Fibroblast of skin of left biceps (primary cell): ENCODE measurements at regions not wholly inside any gene's neighbourhood (a gene's known extent, or its start where the extent isn't known, plus 50 kb on each side); places are given as distances from the start of the nearest gene placed in this dataset.
"Not testable (repeated sequence)": the region's sequence is repeated elsewhere in the genome, so short reads cannot be mapped to it uniquely, and the experiment has no call there.

Experiments used
- DNase-seq, 2 experiments: peaks; one replicate each; pipeline ENCODE4 v3.0.0-alpha.2; 2013; ENCODE audit warnings: low read depth in 2 of 2

GRCh38 chr12:97616946-97617345 lies 154.3 kb downstream of the RMST start:
- no peak for DNase-seq

DNA sequence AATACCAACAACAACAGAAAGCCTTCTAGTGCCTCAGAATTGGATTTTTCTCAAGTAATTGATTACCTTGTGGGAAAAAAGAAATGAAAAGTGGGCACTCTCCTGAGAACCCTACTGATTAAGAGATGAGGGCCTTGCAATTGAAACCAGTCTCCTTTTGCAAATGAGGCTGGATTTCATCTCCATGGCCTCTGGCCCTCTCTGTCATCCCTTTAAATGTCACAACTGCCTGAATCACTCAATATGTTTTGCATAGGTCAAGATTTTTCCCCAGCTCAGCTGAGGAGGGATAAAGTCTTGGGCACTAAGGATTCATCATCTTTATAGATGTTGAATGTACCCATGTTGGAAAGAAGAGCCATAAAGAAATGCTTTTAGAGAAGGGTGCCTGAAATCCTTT lies 166.4 kb downstream of the RMST start:
- DNase-seq: no peak

GRCh38 chr12:97629382-97629781 lies 166.8 kb downstream of the RMST start:
- no peak for DNase-seq

DNA sequence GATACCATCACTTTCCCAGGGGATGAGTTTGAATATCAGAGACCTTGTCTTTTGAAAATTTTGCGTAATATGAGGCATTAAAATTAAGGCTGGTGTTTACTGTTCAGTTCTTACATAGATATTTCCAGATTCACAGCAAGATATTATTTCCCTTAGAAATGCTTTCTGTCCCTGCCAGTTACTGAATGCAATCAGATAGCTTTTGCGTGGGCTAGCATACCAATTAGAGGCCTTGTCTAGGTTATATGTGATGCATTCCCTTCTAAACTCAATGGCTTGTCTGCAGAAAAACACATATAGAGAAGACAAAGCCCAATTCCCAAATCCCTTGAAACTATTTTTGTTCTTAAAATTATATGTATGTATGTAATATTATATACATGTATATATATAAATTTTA lies 167.8 kb downstream of the RMST start:
- DNase-seq: no peak

- DNase-seq: no peak
Measured at GRCh38 chr12:97630875-97631274, 168.3 kb downstream of the RMST start.

DNA sequence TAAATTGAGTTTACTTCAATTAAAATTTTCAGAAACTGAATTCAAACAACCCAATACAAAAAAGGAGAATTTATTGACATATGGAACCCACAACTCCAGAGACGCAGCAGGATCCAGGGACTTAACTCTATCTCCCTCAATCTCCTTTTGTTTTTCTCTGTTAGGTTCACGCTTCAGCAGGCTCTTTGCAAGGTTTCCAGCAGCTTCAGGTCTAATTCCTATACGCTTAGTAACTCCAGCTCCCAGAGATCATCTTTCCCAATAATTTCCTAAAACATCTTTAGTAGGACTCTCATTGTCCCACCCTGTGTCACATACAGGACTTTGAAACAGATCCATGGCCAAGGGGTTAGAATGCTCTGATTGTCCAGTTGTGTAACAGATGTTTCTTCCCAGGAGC lies 175.2 kb downstream of the RMST start:
- no peak for DNase-seq

- DNase-seq: no peak
Measured at GRCh38 chr12:97638739-97639138, 176.1 kb downstream of the RMST start.

DNA sequence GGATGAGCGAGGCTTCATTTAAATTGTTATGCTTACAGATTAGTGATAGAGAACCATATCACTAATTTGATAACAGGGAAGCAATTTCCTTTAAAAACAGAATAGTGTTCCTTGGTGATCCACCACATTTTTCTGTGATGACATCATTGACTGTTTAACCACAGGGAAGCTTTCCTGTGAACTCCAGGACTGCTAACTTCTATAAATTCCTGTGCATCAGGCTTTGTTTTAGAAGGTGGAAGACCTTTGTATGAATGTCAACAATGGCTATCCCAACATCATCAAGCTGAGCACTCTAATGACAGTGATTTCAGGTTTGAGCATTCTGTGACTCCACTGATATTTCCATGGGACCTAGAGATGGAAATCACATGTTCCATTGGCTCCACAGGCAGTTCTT lies 177.1 kb downstream of the RMST start:
- no peak for DNase-seq

GRCh38 chr12:97640826-97641225 lies 178.2 kb downstream of the RMST start:
- DNase-seq: no peak

DNA sequence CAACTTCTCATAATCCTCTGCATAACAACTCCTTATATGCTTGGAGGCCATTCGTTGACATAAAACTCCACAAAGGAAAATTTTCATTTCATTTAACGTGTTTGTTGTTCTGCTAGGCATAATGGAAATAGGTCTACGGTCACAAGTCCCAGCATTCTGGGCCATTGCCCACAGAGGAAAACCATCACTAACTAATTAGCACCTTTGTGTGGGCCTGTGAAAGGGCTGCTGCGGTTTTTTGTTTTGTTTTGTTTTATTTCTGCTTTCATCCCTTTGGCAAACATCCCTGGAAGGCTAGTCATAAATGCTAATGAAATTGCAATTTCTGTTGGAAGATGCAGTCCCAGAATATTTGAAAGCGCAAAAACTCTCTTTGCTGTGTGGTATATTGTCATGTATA lies 180.3 kb downstream of the RMST start:
- no peak for DNase-seq

DNA sequence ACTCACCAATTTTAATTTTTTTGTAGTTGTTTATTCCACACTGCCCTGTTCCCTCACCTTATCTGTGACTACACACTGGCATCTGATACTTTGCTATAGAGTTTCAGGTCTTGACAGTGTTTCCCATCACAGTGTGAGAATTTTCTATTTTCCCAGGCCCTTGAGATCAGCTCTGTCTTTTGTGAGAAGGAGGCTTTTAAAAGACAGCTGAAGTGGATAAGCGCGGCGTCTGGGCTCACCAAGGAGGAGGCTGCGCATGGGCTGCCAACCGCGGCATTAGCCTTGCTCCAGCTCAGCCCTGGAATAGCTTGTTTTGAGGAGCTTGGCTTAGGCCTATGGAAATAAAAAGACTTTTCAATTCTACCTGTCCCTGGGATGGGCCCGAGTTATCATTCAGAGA lies 181.3 kb downstream of the RMST start:
- no peak for DNase-seq

- no peak for DNase-seq
Measured at GRCh38 chr12:97645726-97646125, 183.1 kb downstream of the RMST start.

DNA sequence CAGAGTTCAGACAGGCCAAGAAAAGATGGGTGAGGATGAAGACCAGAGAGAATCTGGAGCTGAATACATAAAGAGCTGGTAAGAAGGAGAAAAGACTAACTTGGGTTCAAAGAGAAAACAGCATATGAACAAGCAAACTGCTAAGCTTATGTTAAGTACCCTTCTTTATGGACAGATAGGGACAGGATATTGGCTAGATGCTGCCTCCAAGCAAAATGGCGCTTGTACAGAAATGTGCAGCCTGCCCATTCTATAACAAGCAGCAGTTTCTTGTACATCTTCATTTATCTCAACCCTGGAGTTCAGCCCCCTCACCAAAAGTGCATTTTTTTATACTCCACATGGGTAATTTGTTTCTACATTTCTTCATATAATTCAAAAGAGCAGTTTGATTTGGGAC lies 184.5 kb downstream of the RMST start:
- no peak for DNase-seq

DNA sequence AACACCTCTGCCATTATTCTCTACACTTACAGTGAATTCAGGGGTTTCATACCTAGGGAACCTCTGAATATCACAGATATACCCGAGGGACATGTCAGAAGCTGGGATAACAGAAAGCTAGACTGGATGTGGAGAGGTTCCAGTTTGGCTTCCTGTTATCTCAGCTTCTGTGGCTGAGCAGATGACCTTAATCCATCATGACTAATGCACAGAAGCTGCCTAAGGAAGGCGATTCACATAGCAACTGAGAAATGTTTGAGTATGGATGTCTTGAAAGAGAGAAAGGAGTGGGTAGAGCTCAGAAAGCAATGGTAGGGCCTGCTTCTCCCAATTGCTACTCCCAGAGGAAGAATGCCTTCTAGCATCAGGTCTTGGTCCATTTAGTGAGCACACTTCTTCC lies 187.6 kb downstream of the RMST start:
- no peak for DNase-seq

GRCh38 chr12:97656548-97656947 lies 193.9 kb downstream of the RMST start:
- not testable (repeated sequence) for DNase-seq

DNA sequence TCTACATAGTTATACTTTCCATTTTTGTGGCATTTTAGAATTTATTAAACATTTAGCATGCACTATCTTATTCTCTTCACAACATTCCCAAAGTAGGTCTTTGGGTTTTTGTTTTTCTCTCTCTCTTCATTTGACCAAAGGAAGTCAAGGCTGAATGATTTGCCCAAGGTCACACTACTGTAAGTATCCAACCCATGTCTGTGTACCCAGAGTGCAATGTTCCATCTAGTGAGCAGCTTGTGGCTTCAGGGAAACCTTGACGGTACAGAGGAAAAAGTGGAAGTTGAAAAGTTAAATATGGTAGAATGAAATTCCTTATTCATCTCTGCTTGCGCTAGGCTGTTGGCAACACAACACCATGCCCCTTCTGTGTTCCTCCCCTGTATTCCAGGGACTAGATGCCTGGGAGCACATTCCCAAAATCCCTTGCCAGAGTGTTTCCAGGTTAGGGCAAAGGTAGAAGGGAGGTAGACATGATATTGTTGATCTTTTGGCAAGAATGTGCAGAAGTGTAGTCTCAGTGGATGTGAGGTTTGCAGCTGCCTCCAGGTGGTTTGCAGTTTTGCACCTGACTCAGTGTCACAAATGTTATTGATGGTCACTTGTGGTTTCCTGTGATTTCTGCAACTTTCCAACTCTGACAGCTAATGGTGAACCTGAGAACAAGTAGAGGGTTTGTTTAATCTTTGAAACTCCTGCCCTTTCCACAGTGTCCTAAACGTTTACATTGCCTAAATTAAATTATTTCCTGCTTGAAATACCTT lies 196.7 kb downstream of the RMST start:
- DNase-seq: no peak

GRCh38 chr12:97666263-97666662 lies 203.7 kb downstream of the RMST start:
- DNase-seq: no peak

DNA sequence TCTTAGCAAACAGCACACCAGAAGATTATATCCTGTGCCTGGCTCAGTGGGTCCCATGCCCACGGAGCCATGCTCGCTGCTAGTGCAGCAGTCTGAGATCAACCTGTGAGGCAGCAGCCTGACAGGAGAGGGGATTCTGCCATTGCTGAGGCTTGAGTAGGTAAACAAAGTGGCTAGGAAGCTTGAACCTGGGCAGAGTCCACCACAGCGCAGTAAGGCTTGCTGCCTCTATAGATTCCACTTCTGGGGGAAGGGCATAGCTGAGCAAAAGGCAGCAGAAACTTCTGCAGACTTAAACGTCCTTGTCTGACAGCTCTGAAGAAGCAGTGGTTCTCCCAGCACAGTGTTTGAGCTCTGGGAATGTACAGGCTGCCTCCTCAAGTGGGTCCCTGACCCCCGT lies 210.3 kb downstream of the RMST start:
- no peak for DNase-seq

DNA sequence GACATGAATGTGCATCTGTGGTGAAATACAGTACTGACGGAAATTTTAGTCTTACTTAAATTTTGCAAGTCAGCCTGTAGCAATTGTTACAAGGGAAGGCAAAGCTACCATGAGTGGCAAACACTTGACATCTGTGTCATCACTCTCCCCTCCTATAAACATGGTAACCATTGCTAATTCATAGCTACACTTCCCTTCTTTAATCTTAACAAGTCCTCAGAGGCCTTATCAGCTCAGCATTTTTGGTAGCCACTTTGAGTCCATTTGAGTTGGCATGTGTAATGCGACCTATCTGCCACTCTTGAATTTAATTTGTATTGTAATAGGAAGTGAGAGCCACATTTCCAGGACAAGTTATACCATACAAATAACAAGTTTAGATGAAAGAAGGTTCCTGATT lies 218.1 kb downstream of the RMST start:
- no peak for DNase-seq

DNA sequence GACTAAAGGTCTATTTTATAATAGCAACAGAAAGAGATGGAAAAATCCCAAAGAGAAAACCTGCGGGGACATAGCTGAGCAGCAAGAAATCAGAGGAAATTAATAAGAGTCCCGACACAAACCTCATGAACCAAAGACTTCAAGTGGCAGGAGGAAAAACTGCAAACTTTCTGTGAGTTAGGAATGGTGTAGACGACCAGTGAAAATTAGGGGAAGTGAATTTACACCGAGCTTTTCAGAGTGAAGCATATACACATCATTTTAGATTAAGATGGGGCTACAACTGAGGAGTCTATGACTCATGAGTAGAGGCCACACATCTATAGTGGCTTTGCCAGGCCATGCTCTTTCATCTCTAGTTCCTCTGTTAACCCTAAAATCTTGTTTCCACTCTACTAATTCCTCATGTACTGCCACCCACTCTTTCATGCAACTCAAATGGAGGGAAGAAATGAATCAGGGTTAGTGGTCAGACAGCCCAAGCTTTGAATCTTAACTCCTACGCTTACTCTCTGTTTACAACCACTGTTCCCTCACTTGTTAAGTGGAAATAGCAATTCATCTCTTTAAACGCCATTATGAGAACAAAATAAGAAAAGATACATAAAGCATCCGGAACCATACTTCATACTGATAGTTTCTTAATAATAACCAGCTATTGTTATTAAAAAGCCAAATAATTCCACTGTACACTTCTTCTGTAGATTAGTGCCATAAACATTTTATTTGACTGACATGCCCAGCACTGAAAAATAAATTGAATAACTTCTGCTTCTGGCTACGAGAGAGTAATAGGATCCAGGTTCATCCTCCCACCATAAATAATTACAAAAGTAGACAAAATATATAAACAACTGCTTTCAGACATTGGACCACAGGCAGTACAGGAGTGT lies 219.3 kb downstream of the RMST start:
- no peak for DNase-seq

- DNase-seq: no peak
Measured at GRCh38 chr12:97685360-97685759, 222.8 kb downstream of the RMST start.

DNA sequence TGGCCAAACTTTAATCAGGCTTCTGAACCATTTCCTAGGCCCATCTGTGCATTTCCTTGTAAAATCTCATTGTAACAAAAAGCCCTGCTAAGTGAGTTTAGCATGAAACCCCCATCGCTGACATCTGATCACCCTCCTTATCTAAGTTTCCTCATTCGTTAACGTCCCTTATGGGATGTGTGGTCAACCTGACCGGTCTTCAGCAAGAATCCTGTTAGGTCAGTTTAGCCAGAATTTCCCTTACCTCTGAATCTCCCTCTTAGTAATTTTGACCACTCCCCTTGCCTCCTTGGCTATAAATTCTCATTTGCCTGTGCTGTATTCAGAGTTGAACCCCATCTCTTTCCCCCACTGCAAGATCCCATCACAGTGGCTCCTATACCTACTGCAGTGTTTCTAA lies 239.3 kb downstream of the RMST start:
- no peak for DNase-seq

DNA sequence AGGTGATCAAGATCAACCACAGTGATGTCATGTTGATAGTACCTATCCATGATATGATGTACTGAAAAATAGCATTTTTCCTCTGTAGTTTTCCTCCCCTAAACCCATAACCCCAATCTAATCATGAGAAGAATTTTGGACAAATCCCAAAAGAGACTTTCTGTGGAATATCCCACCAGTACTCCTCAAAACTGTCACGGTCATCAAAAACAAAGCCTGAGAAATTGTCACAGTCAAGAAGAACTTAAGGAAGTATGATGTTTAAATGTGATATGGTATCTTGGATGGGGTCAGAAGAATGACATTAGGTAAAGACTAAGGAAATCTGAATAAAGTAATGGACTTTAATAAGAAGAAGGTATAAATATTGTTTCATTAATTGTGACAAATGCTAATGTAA lies 248.8 kb downstream of the RMST start:
- no peak for DNase-seq
